ENCODE measurements at regions not wholly inside any gene's neighbourhood (a gene's known extent, or its start where the extent isn't known, plus 50 kb on each side); places are given as distances from the start of the nearest gene placed in this dataset.
"Not testable (repeated sequence)": the region's sequence is repeated elsewhere in the genome, so short reads cannot be mapped to it uniquely, and the experiment has no call there.

- DNase-seq, result no peak
- in situ Hi-C loops (cut with HindIII; ENCODE audit: low pct_ligation_motif_present, low pct_unique_long_range_greater_than_20kb, low sequenced_read_pairs), result no loop called here
These were observed 230.3 kb upstream of the TRIB2 start for GRCh38 chr2:12486205-12487118.

- no peak for DNase-seq
These were observed 229.3 kb upstream of the TRIB2 start for GRCh38 chr2:12487253-12488004.

GRCh38 chr2:12488352-12489318 is 228.1 kb upstream of the TRIB2 start:
- in situ Hi-C loops (cut with HindIII; ENCODE audit: low pct_ligation_motif_present, low pct_unique_long_range_greater_than_20kb, low sequenced_read_pairs), result no loop called here
- no peak for DNase-seq

More at GRCh38 chr2:12487253-12488004, 229.3 kb upstream of the TRIB2 start:
- in situ Hi-C loops (cut with HindIII; ENCODE audit: low pct_ligation_motif_present, low pct_unique_long_range_greater_than_20kb, low sequenced_read_pairs), result no loop called here

GRCh38 chr2:12490641-12491040 is 226.1 kb upstream of the TRIB2 start:
- in situ Hi-C loops (cut with HindIII; ENCODE audit: low pct_ligation_motif_present, low pct_unique_long_range_greater_than_20kb, low sequenced_read_pairs), result no loop called here
- DNase-seq, result no peak

- in situ Hi-C loops (cut with HindIII; ENCODE audit: low pct_ligation_motif_present, low pct_unique_long_range_greater_than_20kb, low sequenced_read_pairs); DNase-seq: not testable (repeated sequence)
These were observed 224.4 kb upstream of the TRIB2 start for GRCh38 chr2:12492360-12492759.

GRCh38 chr2:12493031-12493513 is 223.7 kb upstream of the TRIB2 start:
- DNase-seq, result no peak
- in situ Hi-C loops (cut with HindIII; ENCODE audit: low pct_ligation_motif_present, low pct_unique_long_range_greater_than_20kb, low sequenced_read_pairs), result no loop called here

- DNase-seq, result no peak
- in situ Hi-C loops (cut with HindIII; ENCODE audit: low pct_ligation_motif_present, low pct_unique_long_range_greater_than_20kb, low sequenced_read_pairs), result no loop called here
These were observed 221.4 kb upstream of the TRIB2 start for GRCh38 chr2:12495247-12495868.

GRCh38 chr2:12498286-12498685 is 218.4 kb upstream of the TRIB2 start:
- DNase-seq, result no peak
- in situ Hi-C loops (cut with HindIII; ENCODE audit: low pct_ligation_motif_present, low pct_unique_long_range_greater_than_20kb, low sequenced_read_pairs), result no loop called here

- no peak for DNase-seq
- in situ Hi-C loops (cut with HindIII; ENCODE audit: low pct_ligation_motif_present, low pct_unique_long_range_greater_than_20kb, low sequenced_read_pairs), result no loop called here
These were observed 218.0 kb upstream of the TRIB2 start for GRCh38 chr2:12498704-12499103.

- in situ Hi-C loops (cut with HindIII; ENCODE audit: low pct_ligation_motif_present, low pct_unique_long_range_greater_than_20kb, low sequenced_read_pairs), result no loop called here
- no peak for DNase-seq
These were observed 215.8 kb upstream of the TRIB2 start for GRCh38 chr2:12500899-12501298.

- in situ Hi-C loops (cut with HindIII; ENCODE audit: low pct_ligation_motif_present, low pct_unique_long_range_greater_than_20kb, low sequenced_read_pairs), result no loop called here
- no peak for DNase-seq
These were observed 215.1 kb upstream of the TRIB2 start for GRCh38 chr2:12501469-12502158.

- in situ Hi-C loops (cut with HindIII; ENCODE audit: low pct_ligation_motif_present, low pct_unique_long_range_greater_than_20kb, low sequenced_read_pairs), result no loop called here
These were observed 214.0 kb upstream of the TRIB2 start for GRCh38 chr2:12502759-12503158.

GRCh38 chr2:12504443-12504842 is 212.3 kb upstream of the TRIB2 start:
- in situ Hi-C loops (cut with HindIII; ENCODE audit: low pct_ligation_motif_present, low pct_unique_long_range_greater_than_20kb, low sequenced_read_pairs), result no loop called here
- DNase-seq, result no peak

More at GRCh38 chr2:12502759-12503158, 214.0 kb upstream of the TRIB2 start:
- DNase-seq, result no peak

- in situ Hi-C loops (cut with HindIII; ENCODE audit: low pct_ligation_motif_present, low pct_unique_long_range_greater_than_20kb, low sequenced_read_pairs), result no loop called here
- DNase-seq, result no peak
These were observed 209.9 kb upstream of the TRIB2 start for GRCh38 chr2:12506846-12507245.

GRCh38 chr2:12507295-12507694 is 209.4 kb upstream of the TRIB2 start:
- in situ Hi-C loops (cut with HindIII; ENCODE audit: low pct_ligation_motif_present, low pct_unique_long_range_greater_than_20kb, low sequenced_read_pairs), result no loop called here
- peak; percentile 36 for DNase-seq

- DNase-seq, result no peak
- in situ Hi-C loops (cut with HindIII; ENCODE audit: low pct_ligation_motif_present, low pct_unique_long_range_greater_than_20kb, low sequenced_read_pairs), result no loop called here
These were observed 206.7 kb upstream of the TRIB2 start for GRCh38 chr2:12510070-12510469.

- in situ Hi-C loops (cut with HindIII; ENCODE audit: low pct_ligation_motif_present, low pct_unique_long_range_greater_than_20kb, low sequenced_read_pairs), result no loop called here
These were observed 203.4 kb upstream of the TRIB2 start for GRCh38 chr2:12513339-12513738.

More at GRCh38 chr2:12513339-12513738, 203.4 kb upstream of the TRIB2 start:
- no peak for DNase-seq

Data from ACHN (cell line).